Neural progenitor cell (in vitro differentiated cells): ENCODE measurements at regions not wholly inside any gene's neighbourhood (a gene's known extent, or its start where the extent isn't known, plus 50 kb on each side); places are given as distances from the start of the nearest gene placed in this dataset.

Experiments
- DNase-seq: peaks from one replicate; pipeline ENCODE4 v3.0.0-alpha.2; 2016; ENCODE audit warnings: low spot score
- H2AFZ ChIP-seq: fragments of 200-600 bp; sonication (generic); replicated peaks from 2 replicates; pipeline ENCODE4 v1.6.1; 2016; ENCODE audit warnings: antibody characterized with exemption
- H3F3A ChIP-seq: fragments of 200-600 bp; sonication (generic); 2 replicates; pipeline ENCODE4 v1.6.1; 2016; ENCODE audit warnings: antibody characterized with exemption, low read depth
- H3K27ac ChIP-seq: fragments of 200-600 bp; sonication (generic); 2 replicates; pipeline ENCODE4 v1.5.1; 2016; ENCODE audit warnings: mild to moderate bottlenecking
- H3K27me3 ChIP-seq: fragments of 200-600 bp; sonication (generic); 2 replicates; pipeline ENCODE4 v1.6.1; 2016; ENCODE audit warnings: mild to moderate bottlenecking, moderate library complexity
- H3K36me3 ChIP-seq: fragments of 200-600 bp; sonication (generic); 2 replicates; pipeline ENCODE4 v1.5.1; 2016
- H3K4me1 ChIP-seq: fragments of 200-600 bp; sonication (generic); 2 replicates; pipeline ENCODE4 v1.6.1; 2016; ENCODE audit warnings: mixed run types
- H3K4me2 ChIP-seq: fragments of 200-600 bp; sonication (generic); 2 replicates; pipeline ENCODE4 v1.6.1; 2016
- H3K4me3 ChIP-seq: fragments of 200-600 bp; sonication (generic); 2 replicates; pipeline ENCODE4 v1.5.1; 2016
- H3K79me2 ChIP-seq: fragments of 200-600 bp; sonication (generic); 2 replicates; pipeline ENCODE4 v1.6.1; 2016; ENCODE audit warnings: low read depth
- H3K9ac ChIP-seq: fragments of 200-600 bp; sonication (generic); 2 replicates; pipeline ENCODE4 v1.6.1; 2016
- H3K9me3 ChIP-seq: fragments of 200-600 bp; sonication (generic); 2 replicates; pipeline ENCODE4 v1.5.1; 2016; ENCODE audit warnings: low read depth
- H4K20me1 ChIP-seq: fragments of 200-600 bp; sonication (generic); 2 replicates; pipeline ENCODE4 v1.6.1; 2016; ENCODE audit warnings: low read depth
- H3K27ac Mint-ChIP-seq: 3 replicates; pipeline ENCODE4 v1.8.0; 2021; ENCODE audit warnings: mixed read lengths
- H3K27me3 Mint-ChIP-seq: 2 replicates; pipeline ENCODE4 v1.8.0; 2022; ENCODE audit warnings: low read depth, mild to moderate bottlenecking, inconsistent platforms, moderate library complexity, mixed read lengths; ENCODE audit not compliant: insufficient read depth
- H3K36me3 Mint-ChIP-seq: 3 replicates; pipeline ENCODE4 v1.8.0; 2021; ENCODE audit warnings: mixed read lengths
- H3K4me1 Mint-ChIP-seq: 3 replicates; pipeline ENCODE4 v1.8.0; 2021; ENCODE audit warnings: mixed read lengths
- H3K4me3 Mint-ChIP-seq: 3 replicates; pipeline ENCODE4 v1.8.0; 2021; ENCODE audit warnings: mild to moderate bottlenecking, moderate library complexity, mixed read lengths
- H3K9me3 Mint-ChIP-seq: 3 replicates; pipeline ENCODE4 v1.8.0; 2020; ENCODE audit warnings: mixed read lengths
- CTCF ChIP-seq: fragments of 200-600 bp; sonication (generic); IDR thresholded peaks from 2 replicates; pipeline ENCODE4 v1.5.1; 2017; ENCODE audit warnings: antibody characterized with exemption, mild to moderate bottlenecking
- EZH2 ChIP-seq: fragments of 200-600 bp; sonication (generic); IDR thresholded peaks from 2 replicates; pipeline ENCODE4 v1.6.1; 2017; ENCODE audit warnings: antibody characterized with exemption, mild to moderate bottlenecking, moderate library complexity
- EZH2phosphoT487 ChIP-seq: fragments of 200-600 bp; sonication (generic); IDR thresholded peaks from 2 replicates; pipeline ENCODE4 v1.6.1; 2017; ENCODE audit warnings: antibody characterized with exemption

- peaks cover 8% of the 10 kb centered on the region for H3K27me3 Mint-ChIP-seq
- peaks cover 2% of the 10 kb centered on the region for H3K36me3 Mint-ChIP-seq
- H3K4me3 Mint-ChIP-seq: no peak overlapping the region
- H3F3A ChIP-seq: no peaks in the 10 kb centered on the region
- no peak overlapping the region for H3K4me3 ChIP-seq
- no peak overlapping the region for H3K4me2 ChIP-seq
- no peak overlapping the region for H3K9ac ChIP-seq
- no peaks in the 10 kb centered on the region for H3K4me1 ChIP-seq
- peaks cover 6% of the 10 kb centered on the region for H3K4me1 Mint-ChIP-seq
- no peaks in the 10 kb centered on the region for H3K36me3 ChIP-seq
- H2AFZ ChIP-seq: no peak overlapping the region
- TF ChIP-seq EZH2: no peak
- no peak for TF ChIP-seq CTCF
- no peak for TF ChIP-seq EZH2phosphoT487
- H3K27me3 ChIP-seq: no peaks in the 10 kb centered on the region
- no peaks in the 10 kb centered on the region for H4K20me1 ChIP-seq
- H3K9me3 Mint-ChIP-seq: peaks cover 3% of the 10 kb centered on the region
- no peak for DNase-seq
- no peaks in the 10 kb centered on the region for H3K79me2 ChIP-seq
- H3K27ac Mint-ChIP-seq: no peak overlapping the region
- H3K9me3 ChIP-seq: no peaks in the 10 kb centered on the region
- H3K27ac ChIP-seq: no peak overlapping the region
These were observed 98.6 kb upstream of the PPP2R5A start for GRCh38 chr1:212186427-212187207.

- Mint-ChIP-seq H3K27me3 (peaks cover 8% of the 10 kb centered on the region), H3K9me3 (no peaks in the 10 kb centered on the region)
These were observed 96.4 kb upstream of the PPP2R5A start for GRCh38 chr1:212188599-212189351.

GRCh38 chr1:212189352-212189738 is 95.9 kb upstream of the PPP2R5A start:
- Histone ChIP-seq H3K27me3 (no peaks in the 10 kb centered on the region), H3K4me1 (no peaks in the 10 kb centered on the region), H3K9me3 (no peaks in the 10 kb centered on the region), H3F3A (no peaks in the 10 kb centered on the region), H3K27ac (no peak overlapping the region), H3K36me3 (no peaks in the 10 kb centered on the region), H2AFZ (no peak overlapping the region), H3K4me3 (no peak overlapping the region), H3K4me2 (no peak overlapping the region), H3K79me2 (no peaks in the 10 kb centered on the region), H4K20me1 (no peaks in the 10 kb centered on the region), H3K9ac (no peak overlapping the region)
- TF ChIP-seq EZH2 (no peak), EZH2phosphoT487 (no peak)
- Mint-ChIP-seq H3K9me3 (no peaks in the 10 kb centered on the region), H3K36me3 (peaks cover 2% of the 10 kb centered on the region), H3K27ac (no peak overlapping the region), H3K27me3 (peaks cover 6% of the 10 kb centered on the region), H3K4me3 (no peak overlapping the region), H3K4me1 (no peaks in the 10 kb centered on the region)
- no peak for DNase-seq

More at GRCh38 chr1:212188599-212189351, 96.4 kb upstream of the PPP2R5A start:
- Histone ChIP-seq H3K79me2 (no peaks in the 10 kb centered on the region), H3K27me3 (no peaks in the 10 kb centered on the region), H3K9ac (no peak overlapping the region), H3K27ac (no peak overlapping the region), H2AFZ (no peak overlapping the region), H3K4me2 (no peak overlapping the region), H3K36me3 (no peaks in the 10 kb centered on the region), H3K4me3 (no peak overlapping the region), H4K20me1 (no peaks in the 10 kb centered on the region), H3F3A (no peaks in the 10 kb centered on the region), H3K9me3 (no peaks in the 10 kb centered on the region), H3K4me1 (no peaks in the 10 kb centered on the region)
- TF ChIP-seq EZH2phosphoT487: no peak
- no peak for TF ChIP-seq EZH2
- TF ChIP-seq CTCF: no peak
- peaks cover 2% of the 10 kb centered on the region for H3K36me3 Mint-ChIP-seq
- no peak overlapping the region for H3K4me3 Mint-ChIP-seq
- H3K4me1 Mint-ChIP-seq: no peaks in the 10 kb centered on the region
- DNase-seq: no peak
- no peak overlapping the region for H3K27ac Mint-ChIP-seq

GRCh38 chr1:212190169-212190568 is 95.0 kb upstream of the PPP2R5A start:
- no peak for DNase-seq
- Histone ChIP-seq H3K4me3 (no peak overlapping the region), H3K36me3 (no peaks in the 10 kb centered on the region), H2AFZ (no peak overlapping the region), H3F3A (no peaks in the 10 kb centered on the region), H3K9ac (no peak overlapping the region), H3K4me1 (no peaks in the 10 kb centered on the region), H4K20me1 (no peaks in the 10 kb centered on the region), H3K9me3 (no peaks in the 10 kb centered on the region), H3K79me2 (no peaks in the 10 kb centered on the region), H3K27ac (no peak overlapping the region), H3K4me2 (no peak overlapping the region), H3K27me3 (no peaks in the 10 kb centered on the region)
- H3K9me3 Mint-ChIP-seq: no peaks in the 10 kb centered on the region
- no peak overlapping the region for H3K27ac Mint-ChIP-seq
- TF ChIP-seq EZH2 (no peak), CTCF (no peak), EZH2phosphoT487 (no peak)
- no peaks in the 10 kb centered on the region for H3K36me3 Mint-ChIP-seq
- peaks cover 4% of the 10 kb centered on the region for H3K27me3 Mint-ChIP-seq
- no peaks in the 10 kb centered on the region for H3K4me1 Mint-ChIP-seq
- no peak overlapping the region for H3K4me3 Mint-ChIP-seq
